NCI-H345 treated with DMSO at 0.1 percent for 48 hours (cell line): ENCODE measurements at regions not wholly inside any gene's neighbourhood (a gene's known extent, or its start where the extent isn't known, plus 50 kb on each side); places are given as distances from the start of the nearest gene placed in this dataset.
"Not testable (repeated sequence)": the region's sequence is repeated elsewhere in the genome, so short reads cannot be mapped to it uniquely, and the experiment has no call there.

Experiments used
- DNase-seq: peaks from one replicate; lab custom pipeline; 2025; ENCODE audit not compliant: unreplicated experiment; lab: John Stamatoyannopoulos, UW

- DNase-seq, result no peak
Observed at GRCh38 chr2:176997792-176998169, 214.8 kb upstream of the HNRNPA3 start.

- DNase-seq, result no peak
Observed at GRCh38 chr2:176999301-176999700, 213.3 kb upstream of the HNRNPA3 start.

- no peak for DNase-seq
Observed at GRCh38 chr2:177000061-177000714, 212.4 kb upstream of the HNRNPA3 start.

DNA sequence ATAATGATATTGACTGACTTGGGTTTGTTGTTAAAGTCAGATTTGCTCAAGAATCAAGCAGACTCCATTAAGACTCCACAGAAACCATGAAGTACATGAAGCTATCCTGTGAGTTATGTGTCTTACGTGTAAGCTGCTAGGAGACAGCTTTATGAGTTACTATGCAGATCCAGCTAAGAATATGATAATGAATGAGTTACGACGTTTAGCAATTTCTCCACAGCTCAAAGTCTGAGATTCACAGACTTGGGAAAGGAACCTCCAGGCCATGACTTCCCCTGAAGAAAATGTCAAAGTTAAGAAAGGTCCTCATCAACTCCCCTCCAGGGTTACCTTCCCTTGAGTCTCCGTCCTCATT lies 211.9 kb upstream of the HNRNPA3 start:
- no peak for DNase-seq

GRCh38 chr2:177001334-177001733 lies 211.3 kb upstream of the HNRNPA3 start:
- no peak for DNase-seq

DNA sequence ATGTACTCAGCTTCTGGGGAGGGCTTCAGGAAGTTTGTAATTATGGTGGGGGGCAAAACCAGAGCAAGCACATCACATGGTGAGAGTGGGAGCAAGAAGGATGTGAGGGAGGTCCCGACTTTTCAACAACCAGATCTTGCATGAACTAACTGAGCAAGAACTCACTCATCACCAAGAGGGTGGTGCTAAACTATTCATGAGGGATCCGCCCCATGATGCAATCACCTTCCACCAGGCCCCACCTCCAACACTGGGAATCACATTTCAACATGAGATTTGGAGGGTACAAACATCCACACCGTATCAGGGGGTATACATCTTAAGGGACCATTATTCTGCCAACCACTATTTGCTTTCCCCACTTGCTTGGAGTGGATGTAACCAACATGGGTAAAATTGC lies 209.6 kb upstream of the HNRNPA3 start:
- no peak for DNase-seq

- DNase-seq, result not testable (repeated sequence)
Observed at GRCh38 chr2:177007726-177008125, 204.9 kb upstream of the HNRNPA3 start.

GRCh38 chr2:177008662-177009061 lies 203.9 kb upstream of the HNRNPA3 start:
- not testable (repeated sequence) for DNase-seq

- no peak for DNase-seq
Observed at GRCh38 chr2:177010146-177010545, 202.4 kb upstream of the HNRNPA3 start.

GRCh38 chr2:177010861-177011260 lies 201.7 kb upstream of the HNRNPA3 start:
- no peak for DNase-seq

DNA sequence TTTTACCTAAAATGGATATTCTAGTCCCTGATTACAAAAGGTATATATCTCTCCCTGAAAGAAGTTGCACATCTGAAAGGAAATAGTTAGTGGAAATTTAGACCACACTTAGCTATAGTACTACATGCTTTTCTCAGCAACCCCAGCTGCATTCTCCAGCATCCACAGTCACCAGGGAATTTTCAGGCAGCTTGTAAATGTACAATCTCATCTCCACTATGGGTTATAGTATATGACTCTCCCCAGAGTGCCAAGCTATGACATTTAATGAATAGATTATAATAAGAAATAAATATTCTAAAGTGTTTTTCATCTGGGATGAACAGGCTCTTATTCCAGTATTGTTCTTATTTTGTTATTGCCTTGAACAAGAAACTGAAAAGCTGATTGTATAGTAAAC lies 197.6 kb upstream of the HNRNPA3 start:
- DNase-seq, result no peak

DNA sequence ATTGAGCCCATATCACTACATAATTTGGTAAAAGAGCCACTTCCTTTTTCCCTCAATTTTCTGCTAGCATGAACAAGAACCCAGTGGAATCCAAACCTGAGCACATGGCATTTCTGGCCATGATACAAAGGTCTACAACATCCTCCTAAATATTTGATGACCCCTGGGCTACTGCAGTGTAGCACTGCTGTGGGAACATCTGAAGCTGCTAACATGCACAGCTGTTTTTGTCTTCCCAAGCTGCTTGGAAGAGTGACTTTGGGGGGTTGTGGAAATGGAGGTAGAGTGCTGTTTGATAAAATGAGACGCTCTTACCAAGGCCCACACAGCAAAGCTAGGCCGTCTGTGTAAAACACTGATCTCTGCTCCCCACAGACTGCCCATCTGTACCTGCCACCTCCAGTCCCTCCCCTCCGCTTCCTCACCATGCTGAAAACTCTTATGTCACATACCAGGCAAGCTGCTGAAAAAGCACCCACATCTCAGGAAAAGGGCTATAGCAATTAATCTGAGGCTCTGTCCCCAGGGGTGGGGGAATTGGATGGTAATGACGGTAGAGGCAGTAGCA lies 197.2 kb upstream of the HNRNPA3 start:
- no peak for DNase-seq

- no peak for DNase-seq
Observed at GRCh38 chr2:177020524-177021119, 192.0 kb upstream of the HNRNPA3 start.

- DNase-seq, result no peak
Observed at GRCh38 chr2:177021706-177022343, 190.8 kb upstream of the HNRNPA3 start.

- DNase-seq, result peak; percentile 95
Observed at GRCh38 chr2:177024765-177025164, 187.8 kb upstream of the HNRNPA3 start.

- no peak for DNase-seq
Observed at GRCh38 chr2:177026253-177026652, 186.3 kb upstream of the HNRNPA3 start.

GRCh38 chr2:177026956-177027355 lies 185.6 kb upstream of the HNRNPA3 start:
- no peak for DNase-seq

GRCh38 chr2:177028296-177028695 lies 184.3 kb upstream of the HNRNPA3 start:
- DNase-seq, result no peak

- no peak for DNase-seq
Observed at GRCh38 chr2:177029075-177029474, 183.5 kb upstream of the HNRNPA3 start.

- DNase-seq, result peak; percentile 39
Observed at GRCh38 chr2:177029501-177029900, 183.1 kb upstream of the HNRNPA3 start.

DNA sequence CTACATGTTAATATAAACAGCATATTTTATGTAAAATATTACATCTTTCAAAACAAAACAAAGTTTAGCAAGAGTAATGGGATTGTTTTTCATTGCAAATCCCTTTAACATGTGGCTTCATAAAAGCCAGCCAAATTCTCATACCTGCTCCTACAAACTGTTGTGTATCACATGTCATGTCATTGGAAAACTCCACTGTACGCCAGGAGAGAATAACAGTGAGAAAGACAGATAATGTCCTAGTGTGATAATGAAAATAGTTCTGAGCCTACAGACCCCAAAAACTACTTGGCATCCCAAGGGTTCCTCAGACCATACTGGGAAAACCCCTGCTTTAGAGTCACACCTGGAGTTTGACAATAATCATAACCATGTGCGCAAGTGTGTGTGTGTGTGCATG lies 182.7 kb upstream of the HNRNPA3 start:
- no peak for DNase-seq

- DNase-seq, result no peak
Observed at GRCh38 chr2:177030451-177031105, 182.0 kb upstream of the HNRNPA3 start.
